ENCODE measurements at regions not wholly inside any gene's neighbourhood (a gene's known extent, or its start where the extent isn't known, plus 50 kb on each side); places are given as distances from the start of the nearest gene placed in this dataset.

DNA sequence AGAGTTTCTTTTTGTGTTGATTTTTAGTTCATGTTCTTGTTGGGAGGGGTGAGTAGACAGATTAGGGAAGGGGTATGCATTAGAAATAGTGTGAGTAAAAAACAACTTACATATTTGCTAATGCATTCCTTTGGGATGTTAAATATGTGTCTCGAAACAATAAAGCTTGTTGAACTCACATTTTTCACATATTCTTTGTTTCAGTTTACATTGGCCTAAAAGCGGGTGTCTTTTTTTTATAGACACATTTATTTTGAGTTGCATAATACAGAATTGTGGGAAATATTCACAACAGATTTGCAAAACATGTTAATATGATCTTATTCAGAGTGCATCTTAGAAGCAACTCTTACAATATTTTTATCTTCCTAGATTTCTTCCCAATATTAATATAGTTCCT is 337.5 kb upstream of the CNTNAP2 start:
- TF ChIP-seq, protein P1, sequence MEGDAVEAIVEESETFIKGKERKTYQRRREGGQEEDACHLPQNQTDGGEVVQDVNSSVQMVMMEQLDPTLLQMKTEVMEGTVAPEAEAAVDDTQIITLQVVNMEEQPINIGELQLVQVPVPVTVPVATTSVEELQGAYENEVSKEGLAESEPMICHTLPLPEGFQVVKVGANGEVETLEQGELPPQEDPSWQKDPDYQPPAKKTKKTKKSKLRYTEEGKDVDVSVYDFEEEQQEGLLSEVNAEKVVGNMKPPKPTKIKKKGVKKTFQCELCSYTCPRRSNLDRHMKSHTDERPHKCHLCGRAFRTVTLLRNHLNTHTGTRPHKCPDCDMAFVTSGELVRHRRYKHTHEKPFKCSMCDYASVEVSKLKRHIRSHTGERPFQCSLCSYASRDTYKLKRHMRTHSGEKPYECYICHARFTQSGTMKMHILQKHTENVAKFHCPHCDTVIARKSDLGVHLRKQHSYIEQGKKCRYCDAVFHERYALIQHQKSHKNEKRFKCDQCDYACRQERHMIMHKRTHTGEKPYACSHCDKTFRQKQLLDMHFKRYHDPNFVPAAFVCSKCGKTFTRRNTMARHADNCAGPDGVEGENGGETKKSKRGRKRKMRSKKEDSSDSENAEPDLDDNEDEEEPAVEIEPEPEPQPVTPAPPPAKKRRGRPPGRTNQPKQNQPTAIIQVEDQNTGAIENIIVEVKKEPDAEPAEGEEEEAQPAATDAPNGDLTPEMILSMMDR (IDR thresholded peaks at IDR 0.05) = no peak
- TF ChIP-seq POLR2A (IDR thresholded peaks at IDR 0.05) (no peak), POLR2AphosphoS5 (IDR thresholded peaks at IDR 0.05; ENCODE audit: insufficient read depth in 1 of 2, low read depth in 1 of 2) (no peak)
